ENCODE measurements at regions not wholly inside any gene's neighbourhood (a gene's known extent, or its start where the extent isn't known, plus 50 kb on each side); places are given as distances from the start of the nearest gene placed in this dataset.

GRCh38 chr2:103660519-103660918 is 898.7 kb downstream of the TMEM182 start:
- no peak for FAIRE-seq
- no peak for DNase-seq (ENCODE audit: insufficient read length, low spot score)

GRCh38 chr2:103660947-103661346 is 899.1 kb downstream of the TMEM182 start:
- DNase-seq (ENCODE audit: insufficient read length, low spot score) (no peak), FAIRE-seq (no peak)

- no peak for DNase-seq (ENCODE audit: insufficient read length, low spot score)
- no peak for FAIRE-seq
Observed at GRCh38 chr2:103664690-103665089, 902.9 kb downstream of the TMEM182 start.

- DNase-seq (ENCODE audit: insufficient read length, low spot score) (no peak), FAIRE-seq (no peak)
Observed at GRCh38 chr2:103667335-103667884, 905.6 kb downstream of the TMEM182 start.

- FAIRE-seq: no peak
- no peak for DNase-seq (ENCODE audit: insufficient read length, low spot score)
Observed at GRCh38 chr2:103669531-103669930, 907.7 kb downstream of the TMEM182 start.
